BJ (cell line): ENCODE measurements at regions not wholly inside any gene's neighbourhood (a gene's known extent, or its start where the extent isn't known, plus 50 kb on each side); places are given as distances from the start of the nearest gene placed in this dataset.

ENCODE experiments used
- CTCF ChIA-PET: fragments of 350-600 bp; formaldehyde crosslinking; extraction: SDS; loops from one replicate; lab custom pipeline; 2021; ENCODE audit warnings: antibody characterized with exemption, inconsistent platforms; lab: Yijun Ruan, JAX
- POLR2A ChIA-PET: fragments of 300-600 bp; sonication (Branson Sonifier 250); formaldehyde crosslinking; extraction: SDS; loops from one replicate; lab custom pipeline; 2021; ENCODE audit warnings: antibody characterized with exemption; lab: Charles Lee
- DNase-seq: peaks from one replicate; pipeline ENCODE4 v3.0.0-alpha.2; 2011; ENCODE audit warnings: low read depth
- H3K27me3 ChIP-seq: 2 replicates; pipeline ENCODE4 v1.6.0; 2011; ENCODE audit warnings: low read length; ENCODE audit not compliant: control insufficient read depth, insufficient read depth
- H3K36me3 ChIP-seq: 2 replicates; pipeline ENCODE4 v1.5.1; 2011; ENCODE audit warnings: low read length; ENCODE audit not compliant: control insufficient read depth, insufficient read depth
- H3K4me3 ChIP-seq: 2 replicates; pipeline ENCODE4 v1.5.1; 2011; ENCODE audit warnings: low read depth, mild to moderate bottlenecking, control low read depth, low read length
- CTCF ChIP-seq: IDR thresholded peaks from 2 replicates; pipeline ENCODE4 v1.5.1; 2011; ENCODE audit warnings: low read depth, mild to moderate bottlenecking, control low read depth, inconsistent platforms, low read length, moderate library complexity; ENCODE audit not compliant: insufficient read depth

GRCh38 chr17:53150101-53150698 lies 672.5 kb upstream of the KIF2B start:
- no peak overlapping the region for H3K4me3 ChIP-seq
- H3K27me3 ChIP-seq: no peaks in the 10 kb centered on the region
- TF ChIP-seq CTCF: no peak
- CTCF ChIA-PET: no interaction called here
- no peaks in the 10 kb centered on the region for H3K36me3 ChIP-seq
- DNase-seq: no peak
- POLR2A ChIA-PET: no interaction called here

GRCh38 chr17:53149316-53149715 lies 673.4 kb upstream of the KIF2B start:
- POLR2A ChIA-PET: no interaction called here

GRCh38 chr17:53148058-53148457 lies 674.7 kb upstream of the KIF2B start:
- no peaks in the 10 kb centered on the region for H3K36me3 ChIP-seq
- TF ChIP-seq CTCF: no peak
- H3K4me3 ChIP-seq: no peak overlapping the region
- H3K27me3 ChIP-seq: no peaks in the 10 kb centered on the region
- ChIA-PET POLR2A (no interaction called here), CTCF (no interaction called here)
- DNase-seq: no peak

More at GRCh38 chr17:53149316-53149715, 673.4 kb upstream of the KIF2B start:
- DNase-seq: no peak
- CTCF ChIA-PET: no interaction called here
- TF ChIP-seq CTCF: no peak
- Histone ChIP-seq H3K4me3 (no peak overlapping the region), H3K36me3 (no peaks in the 10 kb centered on the region), H3K27me3 (no peaks in the 10 kb centered on the region)

GRCh38 chr17:53142890-53143289 lies 679.8 kb upstream of the KIF2B start:
- ChIA-PET CTCF (no interaction called here), POLR2A (no interaction called here)
- TF ChIP-seq CTCF: no peak

GRCh38 chr17:53141731-53142130 lies 681.0 kb upstream of the KIF2B start:
- H3K4me3 ChIP-seq: no peak overlapping the region
- CTCF ChIA-PET: no interaction called here
- no peak for DNase-seq
- no peaks in the 10 kb centered on the region for H3K27me3 ChIP-seq
- TF ChIP-seq CTCF: no peak
- POLR2A ChIA-PET: no interaction called here
- no peaks in the 10 kb centered on the region for H3K36me3 ChIP-seq

More at GRCh38 chr17:53142890-53143289, 679.8 kb upstream of the KIF2B start:
- Histone ChIP-seq H3K4me3 (no peak overlapping the region), H3K27me3 (no peaks in the 10 kb centered on the region), H3K36me3 (no peaks in the 10 kb centered on the region)
- no peak for DNase-seq
